Right lobe of liver (tissue), 6 donors: ENCODE measurements at regions not wholly inside any gene's neighbourhood (a gene's known extent, or its start where the extent isn't known, plus 50 kb on each side); places are given as distances from the start of the nearest gene placed in this dataset.
A peak's percentile ranks its signal among the peaks of the same experiment; 100 is the strongest.

Source experiments
- ATAC-seq, 4 donors: fragments of 200-7000 bp; cut with Tn5 transposase; one replicate each; pipeline ENCODE4 v1.9.1; 2020; ENCODE audit warnings: mild to moderate bottlenecking in 4 of 4, moderate library complexity in 4 of 4
- DNase-seq, 3 donors: peaks; one replicate each; pipeline ENCODE4 v3.0.0-alpha.2; 2020
- H3K27ac ChIP-seq, 3 donors: fragments of 200-600 bp; one replicate each; pipeline ENCODE4 v1.8.0; 2022
- H3K27me3 ChIP-seq, 2 donors: fragments of 200-600 bp; one replicate each; pipeline ENCODE4 v1.8.0; 2022
- H3K36me3 ChIP-seq, 4 donors: fragments of 200-600 bp; sonication (generic) in 1 of 4; one replicate each; pipeline versions ENCODE4 v1.5.1 to v1.8.0; 2017 to 2022; ENCODE audit warnings: control low read depth in 1 of 4
- H3K4me1 ChIP-seq, 4 donors: fragments of 200-600 bp; sonication (generic) in 1 of 4; one replicate each; pipeline versions ENCODE4 v1.5.1 to v1.8.0; 2017 to 2022; ENCODE audit warnings: control low read depth in 1 of 4
- H3K4me3 ChIP-seq, 3 donors: fragments of 200-600 bp; one replicate each; pipeline ENCODE4 v1.8.0; 2022
- H3K9me3 ChIP-seq, 4 donors: fragments of 200-600 bp; sonication (generic) in 1 of 4; one replicate each; pipeline versions ENCODE4 v1.5.1 to v1.8.0; 2017 to 2022; ENCODE audit warnings: control low read depth in 1 of 4
- POLR2A ChIP-seq: fragments of 450-650 bp; IDR thresholded peaks from one replicate; pipeline ENCODE4 v1.6.1; 2017; ENCODE audit warnings: antibody characterized with exemption, mild to moderate bottlenecking
- WGBS: methylation state at CpG from one replicate; pipeline ENCODE4 v1.1.6; 2018; ENCODE audit warnings: low coverage, low lambda C conversion rate; ENCODE audit not compliant: insufficient coverage; ENCODE audit errors: missing lambda C conversion rate; 5-methylcytosine and 5-hydroxymethylcytosine counted together
- intact Hi-C, 2 donors: fragments of 100-400 bp; cut with DNase I; formaldehyde crosslinking; loops; one replicate each; pipeline versions ENCODE4 v1.11.2 to v1.14.1; 2022
- TF ChIP-seq, protein P1 (sequence below), 4 donors: fragments of 200-600 bp in 3 of 4; fragments of 450-650 bp in 1 of 4; IDR thresholded peaks; one replicate each; pipeline versions ENCODE4 v1.5.1 to v1.8.0; 2016 to 2022; ENCODE audit warnings: antibody characterized with exemption in 4 of 4, mild to moderate bottlenecking in 2 of 4
- donor health status: DM: no; HTN: yes; CAD: no.
- donor health status: DM: no; HTN: no; CAD: no.
- donor health status: DM: no; HTN: no; CAD: no.
- donor health status: DM: no; HTN: yes; CAD: no.
- donor health status: DM: no; HTN: yes; CAD: no.

DNA sequence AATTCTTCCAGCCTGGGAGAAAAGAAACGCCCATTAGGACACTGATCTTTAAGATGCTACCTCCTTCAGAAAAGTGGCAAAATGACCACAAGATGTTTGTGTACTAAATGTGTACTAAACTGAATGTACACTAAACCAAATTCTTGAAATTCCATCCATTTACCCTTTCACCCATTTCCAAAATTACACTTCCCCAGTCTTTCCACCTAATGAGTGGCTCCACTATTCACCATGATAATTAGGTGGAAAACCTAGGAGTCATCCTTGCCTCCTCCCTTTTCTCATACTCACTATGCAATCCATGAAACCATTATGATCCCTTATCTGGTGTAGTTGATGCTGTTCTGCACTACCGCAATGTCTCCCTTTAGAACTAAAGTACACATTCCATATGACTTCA is 452.1 kb upstream of the THBS1 start:
- intact Hi-C loops, result loop anchor here in 1 of 2 donors (10.0 kb wide), 1 partner anchor 446 kb away; no protein-coding TSS in a partner anchor

DNA sequence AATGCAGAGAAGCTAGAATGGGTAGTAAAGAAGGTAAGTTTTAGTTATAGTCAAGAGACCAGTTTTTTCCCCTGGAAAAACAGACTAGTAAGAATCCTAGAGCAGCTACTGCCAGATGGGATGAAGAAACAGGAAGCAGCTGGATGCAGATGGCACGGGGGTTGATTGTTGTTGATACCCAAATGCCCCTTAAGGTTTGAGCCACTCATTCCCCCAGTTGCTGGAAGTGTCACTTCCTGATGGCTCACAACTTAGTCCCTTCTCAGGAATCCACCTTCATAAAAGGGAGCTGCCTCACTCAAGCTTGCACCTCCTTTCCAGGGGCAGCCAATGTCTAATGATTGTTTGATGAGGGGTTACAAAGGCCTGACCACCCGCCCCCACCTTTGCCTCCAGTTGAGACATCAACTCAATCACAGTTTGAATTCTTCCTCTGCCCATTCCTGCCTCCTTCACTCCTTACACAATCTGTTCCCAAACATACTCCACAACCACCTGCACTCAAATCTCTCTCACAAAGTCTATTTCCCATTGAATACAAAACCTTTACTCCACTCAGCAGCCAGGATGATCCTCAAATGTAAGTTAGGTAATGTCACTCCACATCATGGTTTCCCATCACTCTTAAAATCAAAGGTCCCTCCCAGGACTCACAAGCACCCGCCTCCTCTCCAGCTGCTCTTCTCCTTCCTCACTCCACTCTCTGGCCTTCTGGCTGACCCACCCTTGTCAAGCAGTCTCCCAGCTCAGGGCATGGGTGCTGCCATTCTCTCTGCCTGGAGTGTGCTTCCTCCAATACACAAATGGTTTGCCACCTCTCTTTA is 450.1 kb upstream of the THBS1 start:
- no peaks in the 10 kb centered on the region for H3K36me3 ChIP-seq
- no peak overlapping the region for H3K27ac ChIP-seq
- TF ChIP-seq, protein P1, sequence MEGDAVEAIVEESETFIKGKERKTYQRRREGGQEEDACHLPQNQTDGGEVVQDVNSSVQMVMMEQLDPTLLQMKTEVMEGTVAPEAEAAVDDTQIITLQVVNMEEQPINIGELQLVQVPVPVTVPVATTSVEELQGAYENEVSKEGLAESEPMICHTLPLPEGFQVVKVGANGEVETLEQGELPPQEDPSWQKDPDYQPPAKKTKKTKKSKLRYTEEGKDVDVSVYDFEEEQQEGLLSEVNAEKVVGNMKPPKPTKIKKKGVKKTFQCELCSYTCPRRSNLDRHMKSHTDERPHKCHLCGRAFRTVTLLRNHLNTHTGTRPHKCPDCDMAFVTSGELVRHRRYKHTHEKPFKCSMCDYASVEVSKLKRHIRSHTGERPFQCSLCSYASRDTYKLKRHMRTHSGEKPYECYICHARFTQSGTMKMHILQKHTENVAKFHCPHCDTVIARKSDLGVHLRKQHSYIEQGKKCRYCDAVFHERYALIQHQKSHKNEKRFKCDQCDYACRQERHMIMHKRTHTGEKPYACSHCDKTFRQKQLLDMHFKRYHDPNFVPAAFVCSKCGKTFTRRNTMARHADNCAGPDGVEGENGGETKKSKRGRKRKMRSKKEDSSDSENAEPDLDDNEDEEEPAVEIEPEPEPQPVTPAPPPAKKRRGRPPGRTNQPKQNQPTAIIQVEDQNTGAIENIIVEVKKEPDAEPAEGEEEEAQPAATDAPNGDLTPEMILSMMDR (IDR thresholded peaks at IDR 0.05), result no peak
- no peak for TF ChIP-seq POLR2A
- H3K27me3 ChIP-seq, result no peaks in the 10 kb centered on the region
- no peak for DNase-seq
- H3K9me3 ChIP-seq, result no peaks in the 10 kb centered on the region
- WGBS, result 55% methylated on average over 3 of the region's 3 CpGs
- no peak overlapping the region for H3K4me3 ChIP-seq
- ATAC-seq, result no peak
- intact Hi-C loops, result no loop called here
- H3K4me1 ChIP-seq, result peaks cover 0 to 16% (median 5%) of the 10 kb centered on the region in 4 donors

More for the DNA sequence above, 452.1 kb upstream of the THBS1 start:
- Histone ChIP-seq H3K36me3 (no peaks in the 10 kb centered on the region), H3K4me3 (no peak overlapping the region), H3K27ac (peak overlapping the region in 1 of 3 donors; percentile 25), H3K9me3 (no peaks in the 10 kb centered on the region), H3K27me3 (no peaks in the 10 kb centered on the region), H3K4me1 (peaks cover 0 to 16% (median 5%) of the 10 kb centered on the region in 4 donors)
- no peak for ATAC-seq
- TF ChIP-seq, protein P1 (IDR thresholded peaks at IDR 0.05), result no peak
- no peak for TF ChIP-seq POLR2A
- DNase-seq, result no peak
- WGBS, result 90% methylated on average over 2 of the region's 2 CpGs

DNA sequence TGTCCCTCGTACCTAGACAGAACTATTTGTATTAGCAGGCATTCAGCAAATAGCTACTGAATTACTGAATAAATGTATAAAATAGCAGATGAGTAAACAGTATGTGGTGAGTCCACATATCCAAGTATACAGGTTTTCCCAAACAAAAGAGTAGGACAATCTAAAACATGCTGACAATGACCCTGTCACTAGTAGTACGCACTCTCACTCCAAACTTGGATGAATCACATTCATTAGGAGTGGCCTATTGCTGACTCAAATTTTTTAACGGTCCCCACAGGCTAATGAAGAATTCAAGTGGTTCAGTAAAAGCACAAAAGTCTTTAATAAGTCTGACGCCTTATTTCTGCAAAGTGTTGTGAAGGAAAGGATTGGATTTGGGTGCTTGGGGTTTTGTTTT is 449.3 kb upstream of the THBS1 start:
- peaks cover 0 to 16% (median 5%) of the 10 kb centered on the region in 4 donors for H3K4me1 ChIP-seq
- TF ChIP-seq POLR2A, result no peak
- TF ChIP-seq, protein P1 (IDR thresholded peaks at IDR 0.05), result no peak
- DNase-seq, result no peak
- no peak for ATAC-seq
- no peaks in the 10 kb centered on the region for H3K9me3 ChIP-seq
- 80% methylated on average over 4 of the region's 4 CpGs for WGBS
- H3K4me3 ChIP-seq, result no peak overlapping the region
- H3K27ac ChIP-seq, result no peak overlapping the region
- no peaks in the 10 kb centered on the region for H3K27me3 ChIP-seq
- intact Hi-C loops, result no loop called here
- H3K36me3 ChIP-seq, result no peaks in the 10 kb centered on the region

DNA sequence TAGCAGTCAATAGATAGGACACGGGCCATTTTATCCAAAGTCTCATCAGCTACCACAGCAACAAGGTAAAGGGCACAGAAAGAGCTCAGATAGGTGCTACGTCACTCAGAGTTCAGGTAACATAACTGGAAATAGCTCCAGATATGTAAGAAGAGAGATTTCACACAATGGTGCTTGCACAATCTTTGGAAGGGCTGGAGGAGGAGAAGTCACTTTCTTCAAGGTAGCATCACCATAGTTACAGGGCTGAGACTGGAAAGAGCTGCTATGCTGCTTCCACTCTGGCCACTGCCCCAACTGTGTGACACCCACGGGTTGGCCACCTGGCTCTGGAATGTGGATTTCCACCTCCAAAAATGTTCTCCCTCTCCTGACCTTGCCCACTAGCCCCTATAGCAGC is 448.8 kb upstream of the THBS1 start:
- H3K27ac ChIP-seq, result no peak overlapping the region
- no peaks in the 10 kb centered on the region for H3K36me3 ChIP-seq
- ATAC-seq (no peak), DNase-seq (no peak)
- no peaks in the 10 kb centered on the region for H3K9me3 ChIP-seq
- TF ChIP-seq, protein P1 (IDR thresholded peaks at IDR 0.05), result no peak
- no peak for TF ChIP-seq POLR2A
- intact Hi-C loops, result no loop called here
- H3K4me1 ChIP-seq, result peaks cover 0 to 16% (median 5%) of the 10 kb centered on the region in 4 donors
- no peak overlapping the region for H3K4me3 ChIP-seq
- WGBS, result 88% methylated on average over 2 of the region's 3 CpGs
- H3K27me3 ChIP-seq, result no peaks in the 10 kb centered on the region
